HG03575 (cell line): ENCODE measurements at regions not wholly inside any gene's neighbourhood (a gene's known extent, or its start where the extent isn't known, plus 50 kb on each side); places are given as distances from the start of the nearest gene placed in this dataset.
"Not testable (repeated sequence)": the region's sequence is repeated elsewhere in the genome, so short reads cannot be mapped to it uniquely, and the experiment has no call there.

ENCODE experiments used
- ATAC-seq: cut with Tn5 transposase; IDR thresholded peaks from one replicate; pipeline ENCODE4 v1.9.1; 2021; ENCODE audit not compliant: unreplicated experiment, insufficient number of reproducible peaks, low FRiP score; ENCODE audit errors: extremely low read depth

DNA sequence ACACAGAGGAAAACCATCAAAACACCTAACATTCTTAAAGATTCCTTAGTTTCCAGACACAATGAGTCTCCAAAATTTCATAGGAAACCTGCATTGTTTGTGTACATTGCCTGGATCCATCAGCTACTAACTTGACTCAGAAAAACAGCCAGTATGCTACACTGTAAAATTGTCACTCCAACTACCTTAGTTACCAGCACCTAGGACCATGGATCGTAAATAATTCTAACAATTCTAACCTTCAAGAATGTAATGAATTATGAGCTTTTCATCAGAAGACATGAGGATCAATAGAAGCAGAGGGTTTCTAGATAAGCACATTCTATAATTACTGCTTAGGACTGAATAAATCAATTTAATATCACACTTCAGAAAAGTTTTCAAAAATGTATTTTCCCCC is 851.5 kb downstream of the SORCS1 start:
- no peak for ATAC-seq

DNA sequence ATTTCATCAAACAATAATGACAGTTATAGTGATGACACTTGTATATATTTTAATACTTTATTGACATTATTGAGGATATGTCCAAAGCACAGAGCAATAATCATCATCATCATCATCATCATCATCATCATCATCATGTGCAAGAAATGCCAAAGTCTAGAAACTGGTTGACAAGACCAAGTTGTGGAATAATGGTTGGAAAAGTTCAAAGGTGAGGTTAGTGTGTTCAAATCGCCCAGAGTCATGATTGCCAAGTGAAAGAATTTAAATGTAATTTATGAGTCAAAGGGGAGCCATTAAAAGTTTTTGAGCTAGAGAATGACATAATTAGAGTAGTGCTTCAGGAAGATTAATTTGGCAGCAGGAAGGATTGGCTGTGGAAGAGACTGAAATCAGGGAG is 852.4 kb downstream of the SORCS1 start:
- ATAC-seq, result no peak

GRCh38 chr10:106311590-106311989 is 852.9 kb downstream of the SORCS1 start:
- no peak for ATAC-seq

DNA sequence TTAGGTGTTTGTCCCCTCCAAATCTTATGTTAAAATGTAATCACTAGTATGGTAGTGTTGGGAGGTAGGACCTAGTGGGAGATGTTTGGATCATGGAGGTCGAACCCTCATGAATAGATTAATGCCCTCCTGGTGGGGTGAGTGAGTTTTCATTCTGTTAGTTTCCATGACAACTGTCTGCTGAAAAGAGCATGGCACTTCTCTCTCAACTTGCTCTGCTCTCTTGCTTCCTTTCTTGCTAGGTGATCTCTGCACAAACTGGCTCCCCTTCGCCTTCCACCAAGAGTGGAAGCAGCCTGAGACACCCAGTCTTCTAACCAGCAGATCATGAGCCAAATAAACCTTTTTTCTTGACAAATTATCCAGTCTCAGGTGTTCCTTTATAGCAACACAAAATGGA is 853.9 kb downstream of the SORCS1 start:
- ATAC-seq, result no peak

GRCh38 chr10:106309376-106309775 is 855.1 kb downstream of the SORCS1 start:
- ATAC-seq, result no peak

- ATAC-seq, result no peak
These were observed 856.2 kb downstream of the SORCS1 start for GRCh38 chr10:106308284-106308683.

- no peak for ATAC-seq
These were observed 860.5 kb downstream of the SORCS1 start for GRCh38 chr10:106304056-106304455.

GRCh38 chr10:106302961-106303360 is 861.5 kb downstream of the SORCS1 start:
- ATAC-seq, result no peak

GRCh38 chr10:106301146-106301545 is 863.4 kb downstream of the SORCS1 start:
- ATAC-seq, result no peak

DNA sequence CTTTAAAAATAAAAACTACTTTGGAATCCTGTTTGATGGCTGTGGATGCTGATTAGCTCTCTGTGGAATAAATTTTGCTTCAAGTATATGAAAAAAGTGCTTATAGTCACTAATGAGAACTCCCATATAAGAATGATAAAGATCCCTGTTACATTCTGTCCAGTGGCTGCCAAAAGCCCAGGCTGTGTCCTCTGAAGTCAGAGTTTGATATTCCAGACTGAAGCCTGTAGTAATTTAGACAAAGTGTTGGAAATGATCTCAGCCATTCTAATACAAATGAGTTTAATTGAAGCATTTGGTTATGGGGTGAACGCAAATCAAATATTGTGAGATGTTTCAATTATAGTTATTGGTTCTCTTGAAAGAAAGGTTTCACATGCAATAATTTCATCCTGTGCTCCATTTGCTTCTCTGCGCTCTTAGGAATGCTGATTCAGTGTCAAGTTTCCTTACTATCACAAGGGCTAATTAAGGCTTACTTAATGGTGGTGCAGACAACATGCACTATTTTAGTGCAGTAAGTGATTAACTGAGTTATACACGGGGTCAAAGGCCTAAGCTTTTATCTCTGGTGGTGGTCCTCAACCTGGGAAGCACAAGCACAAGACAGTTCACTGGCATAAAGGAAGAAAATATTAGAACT is 867.6 kb downstream of the SORCS1 start:
- ATAC-seq, result no peak

- ATAC-seq, result no peak
These were observed 879.5 kb downstream of the SORCS1 start for GRCh38 chr10:106284802-106285587.

DNA sequence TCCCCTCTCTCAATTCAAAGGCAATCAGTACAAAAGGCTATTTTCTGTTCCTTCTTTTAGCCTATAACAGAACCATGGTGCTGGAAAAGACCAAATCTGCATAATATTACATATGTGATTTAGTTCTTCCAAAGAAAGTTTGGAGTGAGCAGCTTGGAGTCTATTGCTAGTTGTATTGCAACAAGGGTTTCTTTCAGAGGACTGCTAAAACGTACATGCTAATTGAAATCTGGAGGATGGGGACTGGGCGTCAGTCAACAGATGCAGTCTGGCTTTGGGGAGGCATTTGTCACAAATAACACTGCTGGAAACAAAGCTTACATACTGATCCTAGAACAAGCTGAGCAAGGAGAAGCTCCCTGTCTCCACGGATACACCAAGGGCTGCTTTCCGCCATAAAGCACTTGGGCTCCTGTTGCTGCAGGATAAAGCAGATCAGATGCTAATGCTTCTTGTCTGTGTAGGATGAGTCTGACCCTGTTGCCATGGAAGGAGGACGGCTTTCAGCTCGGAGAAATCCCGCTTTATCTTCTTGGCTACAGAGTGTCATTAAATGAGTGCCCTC is 883.5 kb downstream of the SORCS1 start:
- no peak for ATAC-seq

- ATAC-seq, result no peak
These were observed 886.1 kb downstream of the SORCS1 start for GRCh38 chr10:106278383-106278782.

DNA sequence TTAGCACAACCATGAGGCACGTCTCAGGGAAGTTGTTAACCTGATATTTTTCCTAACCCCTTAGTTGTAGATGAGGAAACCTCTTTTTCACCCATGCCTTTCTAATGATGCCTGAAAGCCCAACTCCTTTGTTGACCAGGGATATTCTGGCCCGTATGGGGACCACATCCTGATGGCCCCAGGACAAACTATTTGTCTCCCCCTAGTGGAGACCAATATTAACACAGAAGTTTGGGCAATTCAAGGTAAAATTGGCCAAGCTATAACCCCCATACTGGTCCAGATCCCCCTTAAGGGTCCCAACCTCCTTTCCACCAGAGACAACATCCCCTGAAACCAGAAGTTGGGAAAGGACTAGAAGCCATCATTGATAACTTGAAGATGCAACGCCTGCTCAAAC is 893.3 kb downstream of the SORCS1 start:
- no peak for ATAC-seq

- ATAC-seq, result no peak
These were observed 896.5 kb downstream of the SORCS1 start for GRCh38 chr10:106268000-106268399.

GRCh38 chr10:106267591-106267990 is 896.9 kb downstream of the SORCS1 start:
- ATAC-seq, result no peak

- ATAC-seq, result not testable (repeated sequence)
These were observed 907.1 kb downstream of the SORCS1 start for GRCh38 chr10:106257432-106257831.

DNA sequence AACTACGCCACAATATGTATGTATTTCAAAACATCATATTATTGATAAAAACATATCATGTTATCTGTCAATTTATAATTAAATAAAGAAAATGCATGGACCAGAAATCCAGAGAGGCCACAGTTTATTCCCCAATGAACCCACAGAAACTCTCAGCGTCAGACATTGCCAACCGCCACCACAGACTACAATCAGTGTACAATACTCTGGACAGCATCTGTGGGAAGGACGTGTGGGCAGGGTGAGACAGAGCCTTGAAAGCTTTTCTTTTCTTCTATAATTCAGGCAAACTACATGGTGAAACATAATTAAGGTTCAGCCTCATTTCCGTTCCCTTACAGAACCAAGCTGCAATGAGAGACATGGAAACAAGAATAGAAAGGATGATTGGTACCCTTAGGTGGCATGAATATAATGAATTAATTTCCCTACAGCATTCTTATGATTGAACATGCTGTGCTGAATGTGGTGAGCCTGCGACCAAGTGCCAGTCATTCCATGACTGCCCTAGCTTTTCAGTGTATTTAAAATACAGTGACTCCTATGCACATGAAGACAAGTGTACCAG is 909.3 kb downstream of the SORCS1 start:
- ATAC-seq, result no peak

- no peak for ATAC-seq
These were observed 910.4 kb downstream of the SORCS1 start for GRCh38 chr10:106254071-106254470.

GRCh38 chr10:106252541-106252940 is 912.0 kb downstream of the SORCS1 start:
- ATAC-seq, result no peak
